ENCODE measurements at regions not wholly inside any gene's neighbourhood (a gene's known extent, or its start where the extent isn't known, plus 50 kb on each side); places are given as distances from the start of the nearest gene placed in this dataset.

DNA sequence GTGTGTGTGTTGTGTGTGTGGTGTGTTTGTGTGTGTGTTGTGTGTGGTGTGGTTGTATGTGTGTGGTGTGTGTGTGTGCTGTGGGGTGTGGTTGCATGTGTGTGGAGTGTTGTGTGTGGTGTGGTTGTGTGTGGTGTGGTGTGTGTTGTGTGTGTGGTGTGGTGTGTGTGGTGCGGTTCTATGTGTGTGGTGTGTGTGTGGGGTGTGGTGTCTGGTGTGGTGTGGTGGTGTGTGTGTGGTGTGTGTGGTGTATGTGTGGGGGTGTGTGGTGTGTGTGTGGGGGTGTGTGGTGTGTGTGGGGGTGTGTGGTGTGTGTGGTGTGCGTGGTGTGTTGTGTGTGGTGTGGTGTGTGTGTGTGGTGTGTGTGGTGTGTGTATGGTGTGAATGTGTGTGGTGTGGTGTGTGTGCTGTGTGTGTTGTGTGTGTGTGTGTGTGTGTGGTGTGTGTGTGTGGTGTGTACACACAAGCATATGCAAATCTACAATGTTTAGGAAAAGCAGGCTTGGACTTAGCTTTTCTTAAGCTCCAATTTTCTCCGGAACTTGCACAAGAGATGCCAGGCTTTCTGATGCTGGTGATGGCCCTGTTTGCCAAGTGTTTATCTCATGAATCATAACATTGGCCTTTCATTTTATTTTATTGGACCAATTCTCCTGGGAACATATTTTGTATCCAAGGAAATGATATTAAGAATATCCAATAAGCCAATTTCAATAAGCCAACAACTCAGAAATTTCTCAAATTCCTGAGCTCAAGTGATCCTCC lies 148.7 kb downstream of the SPATA18 start:
- H3K27me3 ChIP-seq (ENCODE audit: control insufficient read depth in 4 of 4, insufficient read depth in 4 of 4, low read length in 3 of 4) = no peaks in the 10 kb centered on the region
- TF ChIP-seq YY1 (IDR thresholded peaks at IDR 0.05) (no peak), RAD21 (IDR thresholded peaks at IDR 0.05) (no peak), FOXA1 (IDR thresholded peaks at IDR 0.05) (no peak), REST (IDR thresholded peaks at IDR 0.05) (no peak), SP1 (IDR thresholded peaks at IDR 0.05) (no peak), HNF4A (conservative IDR thresholded peaks at IDR 0.05) (no peak), ZBTB33 (IDR thresholded peaks at IDR 0.05) (no peak), MAX (IDR thresholded peaks at IDR 0.05) (no peak), HNF4G (IDR thresholded peaks at IDR 0.05) (no peak), RXRA (IDR thresholded peaks at IDR 0.05) (no peak), NR2F2 (IDR thresholded peaks at IDR 0.05) (no peak), EGR1 (IDR thresholded peaks at IDR 0.05; ENCODE audit: low read depth in 2 of 2) (no peak), FOXA2 (IDR thresholded peaks at IDR 0.05) (no peak)
- TF ChIP-seq, protein P1, sequence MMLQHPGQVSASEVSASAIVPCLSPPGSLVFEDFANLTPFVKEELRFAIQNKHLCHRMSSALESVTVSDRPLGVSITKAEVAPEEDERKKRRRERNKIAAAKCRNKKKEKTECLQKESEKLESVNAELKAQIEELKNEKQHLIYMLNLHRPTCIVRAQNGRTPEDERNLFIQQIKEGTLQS (IDR thresholded peaks at IDR 0.05) = no peak
- H3K36me3 ChIP-seq (ENCODE audit: control insufficient read depth in 4 of 4, insufficient read depth in 3 of 4, low read depth in 1 of 4, low read length in 3 of 4) = no peaks in the 10 kb centered on the region
- H3K9ac ChIP-seq (ENCODE audit: low read depth in 1 of 2, low read length in 2 of 2) = no peak overlapping the region
- WGBS = 85% methylated on average over 3 of the region's 3 CpGs
- no peak overlapping the region for H3K27ac ChIP-seq (ENCODE audit: low read depth in 1 of 2, low read length in 2 of 2)
- H3K4me1 ChIP-seq (ENCODE audit: control insufficient read depth in 4 of 4, insufficient read depth in 4 of 4, low read length in 3 of 4) = no peaks in the 10 kb centered on the region
- no peaks in the 10 kb centered on the region for H3K9me3 ChIP-seq (ENCODE audit: control insufficient read depth in 4 of 4, low read length in 3 of 4)
- DNase-seq (ENCODE audit: low spot score) = no peak
- no peak overlapping the region for H3K4me3 ChIP-seq (ENCODE audit: low read depth in 1 of 3, low read length in 3 of 3)

DNA sequence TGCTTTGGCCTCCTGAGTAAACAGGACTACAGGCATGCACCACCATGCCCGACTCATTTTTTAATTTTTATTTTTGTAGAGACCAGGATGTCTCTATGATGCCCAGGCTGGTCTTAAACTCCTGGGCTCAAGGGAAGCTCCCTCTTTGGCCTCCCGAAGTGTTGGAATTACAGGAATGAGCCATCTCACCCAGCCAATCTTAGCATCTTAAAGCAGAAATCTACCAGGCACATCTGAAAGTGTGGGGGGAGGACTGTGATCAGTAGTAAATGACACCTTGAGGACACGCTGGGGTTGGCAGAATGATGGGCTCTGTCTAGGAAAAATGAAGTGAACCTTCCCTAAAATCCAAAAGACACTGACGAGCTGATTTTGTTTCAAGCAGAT lies 149.2 kb downstream of the SPATA18 start:
- Histone ChIP-seq H3K36me3 (ENCODE audit: control insufficient read depth in 4 of 4, insufficient read depth in 3 of 4, low read depth in 1 of 4, low read length in 3 of 4) (no peaks in the 10 kb centered on the region), H3K9ac (ENCODE audit: low read depth in 1 of 2, low read length in 2 of 2) (no peak overlapping the region), H3K27ac (ENCODE audit: low read depth in 1 of 2, low read length in 2 of 2) (no peak overlapping the region)

More for the DNA sequence above, 149.2 kb downstream of the SPATA18 start:
- no peaks in the 10 kb centered on the region for H3K27me3 ChIP-seq (ENCODE audit: control insufficient read depth in 4 of 4, insufficient read depth in 4 of 4, low read length in 3 of 4)
- no peaks in the 10 kb centered on the region for H3K4me1 ChIP-seq (ENCODE audit: control insufficient read depth in 4 of 4, insufficient read depth in 4 of 4, low read length in 3 of 4)
- 92% methylated on average over 4 of the region's 4 CpGs for WGBS
- DNase-seq (ENCODE audit: low spot score) = no peak
- TF ChIP-seq JUND (IDR thresholded peaks at IDR 0.05) = no peak
- no peak for TF ChIP-seq SP1 (IDR thresholded peaks at IDR 0.05)
- TF ChIP-seq RAD21 (IDR thresholded peaks at IDR 0.05) = no peak
- TF ChIP-seq FOXA2 (IDR thresholded peaks at IDR 0.05) = no peak
- TF ChIP-seq EGR1 (IDR thresholded peaks at IDR 0.05; ENCODE audit: low read depth in 2 of 2) = no peak
- no peak for TF ChIP-seq FOXA1 (IDR thresholded peaks at IDR 0.05)
- no peak for TF ChIP-seq NR2F2 (IDR thresholded peaks at IDR 0.05)
- TF ChIP-seq, protein P1 (IDR thresholded peaks at IDR 0.05) = no peak
- TF ChIP-seq TAF1 (conservative IDR thresholded peaks at IDR 0.05) = no peak
- TF ChIP-seq REST (IDR thresholded peaks at IDR 0.05) = no peak
- no peak for TF ChIP-seq HNF4G (IDR thresholded peaks at IDR 0.05)
- TF ChIP-seq GABPA (IDR thresholded peaks at IDR 0.05 in 1 of 2, conservative IDR thresholded peaks at IDR 0.05 in 1 of 2) = no peak
- no peak for TF ChIP-seq ZBTB33 (IDR thresholded peaks at IDR 0.05)
- no peaks in the 10 kb centered on the region for H3K9me3 ChIP-seq (ENCODE audit: control insufficient read depth in 4 of 4, low read length in 3 of 4)
- no peak overlapping the region for H3K4me3 ChIP-seq (ENCODE audit: low read depth in 1 of 3, low read length in 3 of 3)

Data from liver (tissue), 7 donors.